Duodenal mucosa (tissue), 2 donors: ENCODE measurements at regions not wholly inside any gene's neighbourhood (a gene's known extent, or its start where the extent isn't known, plus 50 kb on each side); places are given as distances from the start of the nearest gene placed in this dataset.

ENCODE experiments used
- H3K27ac ChIP-seq: one replicate; pipeline ENCODE4 v1.7.0; 2013; ENCODE audit warnings: low read depth, low read length
- H3K27me3 ChIP-seq, 2 donors: one replicate each; pipeline ENCODE4 v1.7.0; 2013; ENCODE audit warnings: low read length in 2 of 2, control low read depth in 1 of 2; ENCODE audit not compliant: insufficient read depth in 2 of 2, control insufficient read depth in 1 of 2
- H3K36me3 ChIP-seq, 2 donors: one replicate each; pipeline ENCODE4 v1.7.0; 2013; ENCODE audit warnings: low read length in 2 of 2, control low read depth in 1 of 2; ENCODE audit not compliant: insufficient read depth in 2 of 2, control insufficient read depth in 1 of 2
- H3K4me1 ChIP-seq, 2 donors: one replicate each; pipeline ENCODE4 v1.7.0; 2013; ENCODE audit warnings: low read length in 2 of 2, control low read depth in 1 of 2; ENCODE audit not compliant: insufficient read depth in 2 of 2, control insufficient read depth in 1 of 2
- H3K4me3 ChIP-seq, 2 donors: one replicate each; pipeline ENCODE4 v1.7.0; 2013; ENCODE audit warnings: low read length in 2 of 2, low read depth in 1 of 2
- H3K9ac ChIP-seq, 2 donors: one replicate each; pipeline ENCODE4 v1.7.0; 2013; ENCODE audit warnings: low read length in 2 of 2, low read depth in 1 of 2
- H3K9me3 ChIP-seq, 2 donors: one replicate each; pipeline ENCODE4 v1.7.0; 2013; ENCODE audit warnings: low read length in 2 of 2, control low read depth in 1 of 2; ENCODE audit not compliant: control insufficient read depth in 1 of 2

- H3K9ac ChIP-seq = no peak overlapping the region
- no peaks in the 10 kb centered on the region for H3K4me1 ChIP-seq
- no peak overlapping the region for H3K4me3 ChIP-seq
- H3K27ac ChIP-seq = no peak overlapping the region
- H3K27me3 ChIP-seq = no peaks in the 10 kb centered on the region
- no peaks in the 10 kb centered on the region for H3K9me3 ChIP-seq
- H3K36me3 ChIP-seq = no peaks in the 10 kb centered on the region
These were observed 182.0 kb downstream of the CHST1 start for GRCh38 chr11:45483416-45483815.

GRCh38 chr11:45482331-45482730 lies 183.1 kb downstream of the CHST1 start:
- Histone ChIP-seq H3K27ac (no peak overlapping the region), H3K9me3 (no peaks in the 10 kb centered on the region), H3K9ac (no peak overlapping the region), H3K4me1 (no peaks in the 10 kb centered on the region), H3K36me3 (no peaks in the 10 kb centered on the region), H3K27me3 (no peaks in the 10 kb centered on the region), H3K4me3 (no peak overlapping the region)

- no peaks in the 10 kb centered on the region for H3K4me1 ChIP-seq
- H3K9me3 ChIP-seq = no peaks in the 10 kb centered on the region
- H3K27me3 ChIP-seq = no peaks in the 10 kb centered on the region
- no peak overlapping the region for H3K9ac ChIP-seq
- no peak overlapping the region for H3K4me3 ChIP-seq
- H3K36me3 ChIP-seq = no peaks in the 10 kb centered on the region
- no peak overlapping the region for H3K27ac ChIP-seq
These were observed 184.4 kb downstream of the CHST1 start for GRCh38 chr11:45481026-45481425.

GRCh38 chr11:45477588-45477987 lies 187.8 kb downstream of the CHST1 start:
- H3K36me3 ChIP-seq = no peaks in the 10 kb centered on the region
- no peaks in the 10 kb centered on the region for H3K4me1 ChIP-seq
- no peak overlapping the region for H3K9ac ChIP-seq
- H3K27ac ChIP-seq = no peak overlapping the region
- H3K9me3 ChIP-seq = no peaks in the 10 kb centered on the region
- no peaks in the 10 kb centered on the region for H3K27me3 ChIP-seq
- H3K4me3 ChIP-seq = no peak overlapping the region

GRCh38 chr11:45476126-45476525 lies 189.3 kb downstream of the CHST1 start:
- no peaks in the 10 kb centered on the region for H3K36me3 ChIP-seq
- no peak overlapping the region for H3K9ac ChIP-seq
- no peaks in the 10 kb centered on the region for H3K9me3 ChIP-seq
- no peaks in the 10 kb centered on the region for H3K27me3 ChIP-seq
- H3K4me3 ChIP-seq = no peak overlapping the region
- H3K27ac ChIP-seq = no peak overlapping the region
- H3K4me1 ChIP-seq = no peaks in the 10 kb centered on the region

- Histone ChIP-seq H3K36me3 (no peaks in the 10 kb centered on the region), H3K27me3 (no peaks in the 10 kb centered on the region), H3K9me3 (no peaks in the 10 kb centered on the region), H3K27ac (no peak overlapping the region), H3K9ac (no peak overlapping the region), H3K4me3 (no peak overlapping the region), H3K4me1 (no peaks in the 10 kb centered on the region)
These were observed 189.0 kb upstream of the SYT13 start for GRCh38 chr11:45475173-45475572.

- H3K36me3 ChIP-seq = no peaks in the 10 kb centered on the region
- no peaks in the 10 kb centered on the region for H3K4me1 ChIP-seq
- H3K9ac ChIP-seq = no peak overlapping the region
- H3K4me3 ChIP-seq = no peak overlapping the region
- no peaks in the 10 kb centered on the region for H3K9me3 ChIP-seq
- H3K27ac ChIP-seq = no peak overlapping the region
- no peaks in the 10 kb centered on the region for H3K27me3 ChIP-seq
These were observed 187.3 kb upstream of the SYT13 start for GRCh38 chr11:45473341-45473895.

GRCh38 chr11:45472716-45473317 lies 186.7 kb upstream of the SYT13 start:
- Histone ChIP-seq H3K4me3 (no peak overlapping the region), H3K9ac (no peak overlapping the region), H3K4me1 (no peaks in the 10 kb centered on the region), H3K27ac (no peak overlapping the region), H3K36me3 (no peaks in the 10 kb centered on the region), H3K9me3 (no peaks in the 10 kb centered on the region), H3K27me3 (no peaks in the 10 kb centered on the region)

- Histone ChIP-seq H3K9me3 (no peaks in the 10 kb centered on the region), H3K9ac (no peak overlapping the region), H3K4me1 (no peaks in the 10 kb centered on the region), H3K4me3 (no peak overlapping the region), H3K27ac (no peak overlapping the region), H3K36me3 (no peaks in the 10 kb centered on the region), H3K27me3 (no peaks in the 10 kb centered on the region)
These were observed 185.1 kb upstream of the SYT13 start for GRCh38 chr11:45471266-45471665.

- H3K9ac ChIP-seq = no peak overlapping the region
- no peak overlapping the region for H3K27ac ChIP-seq
- no peak overlapping the region for H3K4me3 ChIP-seq
- H3K4me1 ChIP-seq = no peaks in the 10 kb centered on the region
- H3K27me3 ChIP-seq = no peaks in the 10 kb centered on the region
- no peaks in the 10 kb centered on the region for H3K9me3 ChIP-seq
- no peaks in the 10 kb centered on the region for H3K36me3 ChIP-seq
These were observed 184.6 kb upstream of the SYT13 start for GRCh38 chr11:45470794-45471167.
